ENCODE measurements at regions not wholly inside any gene's neighbourhood (a gene's known extent, or its start where the extent isn't known, plus 50 kb on each side); places are given as distances from the start of the nearest gene placed in this dataset.

DNA sequence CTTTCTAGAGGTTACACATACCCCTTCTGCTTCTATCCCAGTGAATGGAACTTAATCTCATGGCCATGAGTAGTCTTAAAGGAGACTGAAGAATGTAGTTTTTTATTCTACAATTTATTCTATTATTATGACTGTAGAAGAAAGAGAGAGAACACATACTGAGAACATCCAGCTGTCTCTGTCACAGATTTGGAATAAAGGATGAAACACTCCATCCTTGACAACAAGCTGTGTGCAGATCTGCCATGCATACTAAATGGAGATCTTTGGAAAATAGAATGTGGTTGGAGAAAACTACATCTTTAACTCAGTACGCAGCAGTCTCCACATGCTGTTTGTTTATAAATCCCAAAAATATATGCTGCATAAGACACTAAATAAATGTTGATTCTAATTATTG, 54.1 kb upstream of the NUDT7 start:
- no peak for DNase-seq

DNA sequence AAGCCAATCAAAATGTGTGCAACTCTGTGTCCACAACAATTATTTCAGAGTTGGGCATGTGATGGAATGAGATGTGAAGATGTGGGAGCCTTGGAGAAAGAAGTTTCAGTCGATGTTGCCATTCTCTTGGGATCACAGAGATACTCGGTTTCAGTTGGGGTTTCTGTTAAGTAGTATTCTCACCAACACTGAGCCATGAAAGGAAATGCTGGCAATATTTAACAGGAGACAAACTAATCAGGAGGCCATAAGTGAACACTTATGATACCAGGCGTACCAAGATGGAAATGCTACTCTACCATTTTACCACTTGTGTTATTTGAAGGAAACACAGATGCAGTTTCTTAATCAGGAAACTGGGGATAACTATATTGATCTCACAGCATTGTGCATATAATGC, 53.3 kb upstream of the NUDT7 start:
- DNase-seq, result no peak
